ENCODE measurements at regions not wholly inside any gene's neighbourhood (a gene's known extent, or its start where the extent isn't known, plus 50 kb on each side); places are given as distances from the start of the nearest gene placed in this dataset.
A peak's percentile ranks its signal among the peaks of the same experiment; 100 is the strongest.

DNA sequence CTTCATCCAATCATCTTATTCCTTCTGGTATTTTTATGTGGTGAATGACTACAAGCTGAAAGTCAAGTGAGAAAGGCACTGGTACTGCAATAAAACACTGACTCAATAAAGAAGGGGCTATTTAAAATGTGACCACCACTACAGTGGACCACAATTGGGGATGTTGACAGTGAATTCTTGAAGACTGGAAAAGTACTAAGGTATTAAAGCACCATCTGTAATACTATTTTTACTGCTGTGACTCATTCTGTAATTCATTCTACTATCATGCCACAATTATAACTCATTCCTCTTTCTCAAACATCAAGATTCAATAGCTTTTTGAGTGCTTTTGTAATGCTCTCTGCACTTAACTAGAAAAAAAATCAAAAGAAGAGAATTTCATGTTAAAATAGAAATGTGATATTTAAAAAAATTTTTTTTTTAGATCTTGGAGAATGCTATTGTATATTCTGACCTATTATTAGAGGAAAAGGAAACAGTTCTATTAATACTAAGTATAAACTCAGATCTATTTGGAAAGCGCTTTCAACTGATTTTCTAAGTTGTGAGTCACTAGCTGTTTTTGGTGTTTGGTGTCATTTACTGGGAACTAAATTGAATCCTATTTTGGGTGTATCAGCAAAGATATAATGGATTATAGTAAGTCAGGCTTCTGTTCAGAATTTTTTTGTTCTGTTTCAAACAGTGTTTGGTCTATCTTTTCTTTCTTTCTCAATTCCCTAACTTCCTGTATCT is 104.7 kb upstream of the TMEM170B start:
- TF ChIP-seq CSDC2 (CRISPR knock-in tag; IDR thresholded peaks at IDR 0.05): no peak
- peak; percentile 76 for TF ChIP-seq ISL1 (CRISPR knock-in tag; IDR thresholded peaks at IDR 0.05)
- peak; percentile 48 for ATAC-seq

DNA sequence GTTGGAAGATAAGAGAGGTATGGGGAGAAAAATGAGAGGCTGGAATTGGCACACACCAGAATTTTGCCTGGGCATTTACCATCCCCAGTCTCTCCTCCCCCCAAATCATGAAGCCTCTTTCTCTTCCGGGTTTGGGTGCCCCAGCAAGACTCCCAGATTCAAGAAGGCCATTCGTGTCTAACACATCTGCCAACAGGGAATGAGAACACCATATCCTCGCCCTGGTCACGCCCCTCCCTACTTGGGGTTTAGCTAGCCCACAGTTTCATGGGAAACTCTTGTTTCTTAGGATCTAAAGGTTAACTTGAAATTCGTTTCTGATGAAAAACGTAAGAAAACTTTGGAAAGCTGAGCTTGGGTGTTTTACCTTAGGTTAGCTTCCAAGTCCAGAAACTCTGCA is 105.5 kb upstream of the TMEM170B start:
- TF ChIP-seq ARNTL (CRISPR knock-in tag; IDR thresholded peaks at IDR 0.05; ENCODE audit: borderline replicate concordance, low read depth): no peak
- no peak for TF ChIP-seq OSR1 (CRISPR knock-in tag; IDR thresholded peaks at IDR 0.05)
- TF ChIP-seq ZNF565 (CRISPR knock-in tag; conservative IDR thresholded peaks at IDR 0.05; ENCODE audit: low read depth): no peak
- no peak for TF ChIP-seq ZNF70 (CRISPR knock-in tag; IDR thresholded peaks at IDR 0.05)
- TF ChIP-seq BACH2 (CRISPR knock-in tag; IDR thresholded peaks at IDR 0.05; ENCODE audit: borderline replicate concordance): no peak
- TF ChIP-seq, protein P1, sequence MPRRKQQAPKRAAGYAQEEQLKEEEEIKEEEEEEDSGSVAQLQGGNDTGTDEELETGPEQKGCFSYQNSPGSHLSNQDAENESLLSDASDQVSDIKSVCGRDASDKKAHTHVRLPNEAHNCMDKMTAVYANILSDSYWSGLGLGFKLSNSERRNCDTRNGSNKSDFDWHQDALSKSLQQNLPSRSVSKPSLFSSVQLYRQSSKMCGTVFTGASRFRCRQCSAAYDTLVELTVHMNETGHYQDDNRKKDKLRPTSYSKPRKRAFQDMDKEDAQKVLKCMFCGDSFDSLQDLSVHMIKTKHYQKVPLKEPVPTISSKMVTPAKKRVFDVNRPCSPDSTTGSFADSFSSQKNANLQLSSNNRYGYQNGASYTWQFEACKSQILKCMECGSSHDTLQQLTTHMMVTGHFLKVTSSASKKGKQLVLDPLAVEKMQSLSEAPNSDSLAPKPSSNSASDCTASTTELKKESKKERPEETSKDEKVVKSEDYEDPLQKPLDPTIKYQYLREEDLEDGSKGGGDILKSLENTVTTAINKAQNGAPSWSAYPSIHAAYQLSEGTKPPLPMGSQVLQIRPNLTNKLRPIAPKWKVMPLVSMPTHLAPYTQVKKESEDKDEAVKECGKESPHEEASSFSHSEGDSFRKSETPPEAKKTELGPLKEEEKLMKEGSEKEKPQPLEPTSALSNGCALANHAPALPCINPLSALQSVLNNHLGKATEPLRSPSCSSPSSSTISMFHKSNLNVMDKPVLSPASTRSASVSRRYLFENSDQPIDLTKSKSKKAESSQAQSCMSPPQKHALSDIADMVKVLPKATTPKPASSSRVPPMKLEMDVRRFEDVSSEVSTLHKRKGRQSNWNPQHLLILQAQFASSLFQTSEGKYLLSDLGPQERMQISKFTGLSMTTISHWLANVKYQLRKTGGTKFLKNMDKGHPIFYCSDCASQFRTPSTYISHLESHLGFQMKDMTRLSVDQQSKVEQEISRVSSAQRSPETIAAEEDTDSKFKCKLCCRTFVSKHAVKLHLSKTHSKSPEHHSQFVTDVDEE (CRISPR knock-in tag; IDR thresholded peaks at IDR 0.05): no peak
- TF ChIP-seq, protein P2, sequence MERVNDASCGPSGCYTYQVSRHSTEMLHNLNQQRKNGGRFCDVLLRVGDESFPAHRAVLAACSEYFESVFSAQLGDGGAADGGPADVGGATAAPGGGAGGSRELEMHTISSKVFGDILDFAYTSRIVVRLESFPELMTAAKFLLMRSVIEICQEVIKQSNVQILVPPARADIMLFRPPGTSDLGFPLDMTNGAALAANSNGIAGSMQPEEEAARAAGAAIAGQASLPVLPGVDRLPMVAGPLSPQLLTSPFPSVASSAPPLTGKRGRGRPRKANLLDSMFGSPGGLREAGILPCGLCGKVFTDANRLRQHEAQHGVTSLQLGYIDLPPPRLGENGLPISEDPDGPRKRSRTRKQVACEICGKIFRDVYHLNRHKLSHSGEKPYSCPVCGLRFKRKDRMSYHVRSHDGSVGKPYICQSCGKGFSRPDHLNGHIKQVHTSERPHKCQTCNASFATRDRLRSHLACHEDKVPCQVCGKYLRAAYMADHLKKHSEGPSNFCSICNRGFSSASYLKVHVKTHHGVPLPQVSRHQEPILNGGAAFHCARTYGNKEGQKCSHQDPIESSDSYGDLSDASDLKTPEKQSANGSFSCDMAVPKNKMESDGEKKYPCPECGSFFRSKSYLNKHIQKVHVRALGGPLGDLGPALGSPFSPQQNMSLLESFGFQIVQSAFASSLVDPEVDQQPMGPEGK (CRISPR knock-in tag; IDR thresholded peaks at IDR 0.05; ENCODE audit: borderline replicate concordance): no peak
- TF ChIP-seq ESRRG (CRISPR knock-in tag; IDR thresholded peaks at IDR 0.05): no peak
- TF ChIP-seq, protein P3, sequence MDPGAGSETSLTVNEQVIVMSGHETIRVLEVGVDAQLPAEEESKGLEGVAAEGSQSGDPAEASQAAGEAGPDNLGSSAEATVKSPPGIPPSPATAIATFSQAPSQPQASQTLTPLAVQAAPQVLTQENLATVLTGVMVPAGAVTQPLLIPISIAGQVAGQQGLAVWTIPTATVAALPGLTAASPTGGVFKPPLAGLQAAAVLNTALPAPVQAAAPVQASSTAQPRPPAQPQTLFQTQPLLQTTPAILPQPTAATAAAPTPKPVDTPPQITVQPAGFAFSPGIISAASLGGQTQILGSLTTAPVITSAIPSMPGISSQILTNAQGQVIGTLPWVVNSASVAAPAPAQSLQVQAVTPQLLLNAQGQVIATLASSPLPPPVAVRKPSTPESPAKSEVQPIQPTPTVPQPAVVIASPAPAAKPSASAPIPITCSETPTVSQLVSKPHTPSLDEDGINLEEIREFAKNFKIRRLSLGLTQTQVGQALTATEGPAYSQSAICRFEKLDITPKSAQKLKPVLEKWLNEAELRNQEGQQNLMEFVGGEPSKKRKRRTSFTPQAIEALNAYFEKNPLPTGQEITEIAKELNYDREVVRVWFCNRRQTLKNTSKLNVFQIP (CRISPR knock-in tag; IDR thresholded peaks at IDR 0.05; ENCODE audit: borderline replicate concordance, low read depth): no peak
- TF ChIP-seq ZFP3 (CRISPR knock-in tag; IDR thresholded peaks at IDR 0.05): no peak
- TF ChIP-seq TCF4 (CRISPR knock-in tag; IDR thresholded peaks at IDR 0.05; ENCODE audit: borderline replicate concordance): no peak
- TF ChIP-seq PPARA (CRISPR knock-in tag; IDR thresholded peaks at IDR 0.05; ENCODE audit: borderline replicate concordance): no peak
- no peak for TF ChIP-seq ISL1 (CRISPR knock-in tag; IDR thresholded peaks at IDR 0.05)
- no peak for TF ChIP-seq RARB (CRISPR knock-in tag; IDR thresholded peaks at IDR 0.05)
- TF ChIP-seq, protein P4, sequence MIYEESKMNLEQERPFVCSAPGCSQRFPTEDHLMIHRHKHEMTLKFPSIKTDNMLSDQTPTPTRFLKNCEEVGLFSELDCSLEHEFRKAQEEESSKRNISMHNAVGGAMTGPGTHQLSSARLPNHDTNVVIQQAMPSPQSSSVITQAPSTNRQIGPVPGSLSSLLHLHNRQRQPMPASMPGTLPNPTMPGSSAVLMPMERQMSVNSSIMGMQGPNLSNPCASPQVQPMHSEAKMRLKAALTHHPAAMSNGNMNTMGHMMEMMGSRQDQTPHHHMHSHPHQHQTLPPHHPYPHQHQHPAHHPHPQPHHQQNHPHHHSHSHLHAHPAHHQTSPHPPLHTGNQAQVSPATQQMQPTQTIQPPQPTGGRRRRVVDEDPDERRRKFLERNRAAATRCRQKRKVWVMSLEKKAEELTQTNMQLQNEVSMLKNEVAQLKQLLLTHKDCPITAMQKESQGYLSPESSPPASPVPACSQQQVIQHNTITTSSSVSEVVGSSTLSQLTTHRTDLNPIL (CRISPR knock-in tag; IDR thresholded peaks at IDR 0.05; ENCODE audit: low read depth): no peak
- no peak for ATAC-seq

DNA sequence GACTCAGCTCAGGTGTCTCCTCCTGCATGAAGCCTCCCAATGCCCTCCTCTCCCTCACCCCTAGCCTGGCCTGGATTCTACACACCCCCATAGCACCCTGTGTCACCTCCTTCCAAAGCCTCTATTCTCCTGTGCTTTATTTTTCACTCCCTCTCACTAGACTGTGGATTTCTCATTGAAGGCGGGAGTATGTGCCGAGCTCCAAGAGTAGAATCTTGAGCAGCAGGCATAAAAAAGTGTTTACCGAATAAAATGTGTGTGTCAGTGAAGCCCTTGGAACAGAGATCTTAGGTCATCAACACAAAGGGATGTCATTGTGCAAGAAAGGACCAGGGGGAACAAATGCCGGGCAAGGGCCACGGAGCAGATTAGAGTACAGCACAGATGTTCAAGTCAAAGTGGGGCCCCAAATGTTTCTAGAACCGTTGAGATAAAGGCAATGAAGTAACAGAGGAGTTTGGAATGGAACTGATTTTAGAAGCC is 106.1 kb upstream of the TMEM170B start:
- no peak for ATAC-seq
- TF ChIP-seq ZNF70 (CRISPR knock-in tag; IDR thresholded peaks at IDR 0.05): no peak
- TF ChIP-seq RARB (CRISPR knock-in tag; IDR thresholded peaks at IDR 0.05): no peak
- no peak for TF ChIP-seq ZNF565 (CRISPR knock-in tag; conservative IDR thresholded peaks at IDR 0.05; ENCODE audit: low read depth)
- no peak for TF ChIP-seq ESRRG (CRISPR knock-in tag; IDR thresholded peaks at IDR 0.05)
- no peak for TF ChIP-seq OSR1 (CRISPR knock-in tag; IDR thresholded peaks at IDR 0.05)
- no peak for TF ChIP-seq SNAI2 (CRISPR knock-in tag; IDR thresholded peaks at IDR 0.05)
- no peak for TF ChIP-seq TOX (CRISPR knock-in tag; IDR thresholded peaks at IDR 0.05; ENCODE audit: borderline replicate concordance)
- TF ChIP-seq, protein P5, sequence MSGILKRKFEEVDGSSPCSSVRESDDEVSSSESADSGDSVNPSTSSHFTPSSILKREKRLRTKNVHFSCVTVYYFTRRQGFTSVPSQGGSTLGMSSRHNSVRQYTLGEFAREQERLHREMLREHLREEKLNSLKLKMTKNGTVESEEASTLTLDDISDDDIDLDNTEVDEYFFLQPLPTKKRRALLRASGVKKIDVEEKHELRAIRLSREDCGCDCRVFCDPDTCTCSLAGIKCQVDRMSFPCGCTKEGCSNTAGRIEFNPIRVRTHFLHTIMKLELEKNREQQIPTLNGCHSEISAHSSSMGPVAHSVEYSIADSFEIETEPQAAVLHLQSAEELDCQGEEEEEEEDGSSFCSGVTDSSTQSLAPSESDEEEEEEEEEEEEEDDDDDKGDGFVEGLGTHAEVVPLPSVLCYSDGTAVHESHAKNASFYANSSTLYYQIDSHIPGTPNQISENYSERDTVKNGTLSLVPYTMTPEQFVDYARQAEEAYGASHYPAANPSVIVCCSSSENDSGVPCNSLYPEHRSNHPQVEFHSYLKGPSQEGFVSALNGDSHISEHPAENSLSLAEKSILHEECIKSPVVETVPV (CRISPR knock-in tag; IDR thresholded peaks at IDR 0.05): no peak
- TF ChIP-seq ZFP30 (CRISPR knock-in tag; IDR thresholded peaks at IDR 0.05): no peak
